A673 (cell line): ENCODE measurements at regions not wholly inside any gene's neighbourhood (a gene's known extent, or its start where the extent isn't known, plus 50 kb on each side); places are given as distances from the start of the nearest gene placed in this dataset.

Experiments used
- BruUV-seq: library from RNA; stranded (reverse); fragments of 400-500 nt; replicated peaks from 2 replicates; lab custom pipeline; 2021; lab: Mats Ljungman, UMichigan
- CTCF ChIA-PET: fragments of 300-600 bp; sonication (Branson Sonifier 250); formaldehyde crosslinking; loops from one replicate; lab custom pipeline; 2022; ENCODE audit warnings: antibody characterized with exemption; lab: Charles Lee
- POLR2A ChIA-PET: fragments of 300-600 bp; sonication (Branson Sonifier 250); formaldehyde crosslinking; loops from one replicate; lab custom pipeline; 2022; ENCODE audit warnings: antibody characterized with exemption; ENCODE audit not compliant: low non-redundant PET; lab: Charles Lee
- DNase-seq: peaks from one replicate; pipeline ENCODE4 v3.0.0-alpha.2; 2015; ENCODE audit warnings: low spot score
- H3K27ac ChIP-seq: fragments of 200-600 bp; sonication (generic); 2 replicates; pipeline ENCODE4 v1.5.1; 2016; ENCODE audit warnings: mixed run types, low read depth, mild to moderate bottlenecking, mixed read lengths, antibody characterized with exemption, low read length; ENCODE audit not compliant: poor library complexity, severe bottlenecking
- H3K27me3 ChIP-seq: fragments of 200-600 bp; sonication (generic); replicated peaks from 2 replicates; pipeline ENCODE4 v1.6.1; 2017; ENCODE audit warnings: mixed run types, low read depth, mild to moderate bottlenecking, mixed read lengths, antibody characterized with exemption, low read length; ENCODE audit not compliant: insufficient read depth, poor library complexity
- H3K36me3 ChIP-seq: fragments of 200-600 bp; sonication (generic); 2 replicates; pipeline ENCODE4 v1.6.1; 2016; ENCODE audit warnings: mixed run types, mild to moderate bottlenecking, mixed read lengths, antibody characterized with exemption, low read length; ENCODE audit not compliant: insufficient read depth, poor library complexity, severe bottlenecking
- H3K4me1 ChIP-seq: fragments of 200-600 bp; sonication (generic); 2 replicates; pipeline ENCODE4 v1.6.1; 2017; ENCODE audit warnings: mixed run types, mild to moderate bottlenecking, mixed read lengths, antibody characterized with exemption, low read length; ENCODE audit not compliant: insufficient read depth, poor library complexity, severe bottlenecking
- H3K4me3 ChIP-seq: fragments of 200-600 bp; sonication (generic); 2 replicates; pipeline ENCODE4 v1.5.1; 2016; ENCODE audit warnings: low read depth, mixed run types, mild to moderate bottlenecking, mixed read lengths, low read length; ENCODE audit not compliant: poor library complexity, severe bottlenecking
- H3K9me3 ChIP-seq: fragments of 200-600 bp; sonication (generic); 2 replicates; pipeline ENCODE4 v1.6.1; 2016; ENCODE audit warnings: mixed run types, low read depth, mild to moderate bottlenecking, mixed read lengths, antibody characterized with exemption, low read length; ENCODE audit not compliant: poor library complexity, severe bottlenecking
- EZH2 ChIP-seq: fragments of 200-600 bp; sonication (generic); IDR thresholded peaks from 2 replicates; pipeline ENCODE4 v1.6.1; 2017; ENCODE audit warnings: borderline replicate concordance, low read depth, mild to moderate bottlenecking, mixed read lengths, antibody characterized with exemption, low read length; ENCODE audit not compliant: poor library complexity, severe bottlenecking
- intact Hi-C: fragments of 100-400 bp; cut with micrococcal nuclease; formaldehyde crosslinking; loops from one replicate; pipeline ENCODE4 v1.10.0; 2022; ENCODE audit not compliant: unreplicated experiment
- TF ChIP-seq, protein P1 (sequence below): fragments of 300-800, 200-600 bp; sonication (generic); conservative IDR thresholded peaks from 2 replicates; pipeline ENCODE4 v1.5.1; 2017; ENCODE audit warnings: low read depth, mild to moderate bottlenecking, antibody characterized with exemption, low read length, moderate library complexity, mixed read lengths

DNA sequence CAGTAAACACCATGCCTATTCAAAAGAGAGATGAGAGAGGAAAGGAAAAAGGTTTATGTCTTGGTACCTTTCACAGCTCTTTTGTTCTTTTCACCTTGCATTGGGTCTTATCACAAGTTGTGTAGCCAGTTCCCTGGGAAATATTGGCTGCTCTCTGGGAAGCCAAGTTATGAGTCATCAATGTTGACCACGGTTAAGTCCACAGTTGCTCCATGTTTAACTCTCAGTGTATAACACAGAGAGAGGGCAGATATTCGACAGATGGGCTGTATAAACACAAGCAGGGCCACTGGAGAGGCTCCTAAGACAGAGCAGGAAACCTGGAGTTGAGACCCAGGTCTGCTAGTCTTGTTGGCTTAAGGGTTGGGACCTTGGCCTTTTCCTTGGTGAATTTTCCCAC lies 718.6 kb downstream of the QKI start:
- no TSS peak for BruUV-seq
- no peaks in the 10 kb centered on the region for H3K36me3 ChIP-seq
- POLR2A ChIA-PET, result no interaction called here
- CTCF ChIA-PET, result no interaction called here
- H3K27ac ChIP-seq, result no peak overlapping the region
- H3K4me1 ChIP-seq, result no peaks in the 10 kb centered on the region
- intact Hi-C loops, result no loop called here
- TF ChIP-seq, protein P1, sequence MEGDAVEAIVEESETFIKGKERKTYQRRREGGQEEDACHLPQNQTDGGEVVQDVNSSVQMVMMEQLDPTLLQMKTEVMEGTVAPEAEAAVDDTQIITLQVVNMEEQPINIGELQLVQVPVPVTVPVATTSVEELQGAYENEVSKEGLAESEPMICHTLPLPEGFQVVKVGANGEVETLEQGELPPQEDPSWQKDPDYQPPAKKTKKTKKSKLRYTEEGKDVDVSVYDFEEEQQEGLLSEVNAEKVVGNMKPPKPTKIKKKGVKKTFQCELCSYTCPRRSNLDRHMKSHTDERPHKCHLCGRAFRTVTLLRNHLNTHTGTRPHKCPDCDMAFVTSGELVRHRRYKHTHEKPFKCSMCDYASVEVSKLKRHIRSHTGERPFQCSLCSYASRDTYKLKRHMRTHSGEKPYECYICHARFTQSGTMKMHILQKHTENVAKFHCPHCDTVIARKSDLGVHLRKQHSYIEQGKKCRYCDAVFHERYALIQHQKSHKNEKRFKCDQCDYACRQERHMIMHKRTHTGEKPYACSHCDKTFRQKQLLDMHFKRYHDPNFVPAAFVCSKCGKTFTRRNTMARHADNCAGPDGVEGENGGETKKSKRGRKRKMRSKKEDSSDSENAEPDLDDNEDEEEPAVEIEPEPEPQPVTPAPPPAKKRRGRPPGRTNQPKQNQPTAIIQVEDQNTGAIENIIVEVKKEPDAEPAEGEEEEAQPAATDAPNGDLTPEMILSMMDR, result no peak
- TF ChIP-seq EZH2, result no peak
- H3K4me3 ChIP-seq, result no peak overlapping the region
- no peak for DNase-seq
- no peaks in the 10 kb centered on the region for H3K27me3 ChIP-seq
- no peaks in the 10 kb centered on the region for H3K9me3 ChIP-seq

DNA sequence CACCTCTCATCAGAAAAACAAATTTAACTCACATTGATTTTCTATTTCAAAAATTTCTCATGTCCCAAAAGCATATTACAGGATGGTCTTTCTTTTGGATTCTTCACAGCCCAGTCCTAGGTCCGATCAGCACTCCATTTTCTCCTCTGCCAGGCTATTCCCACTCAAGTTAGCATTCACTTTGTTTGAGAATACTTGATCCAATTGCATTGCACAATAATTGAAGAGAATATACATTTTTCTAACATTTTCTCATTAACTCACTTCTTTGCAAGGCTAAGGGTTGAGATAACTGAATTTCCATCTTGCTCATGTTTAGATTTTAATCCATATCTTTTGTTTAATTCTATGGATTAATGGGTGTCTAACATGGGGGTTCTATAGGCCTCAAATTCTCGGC lies 716.1 kb downstream of the QKI start:
- Histone ChIP-seq H3K36me3 (no peaks in the 10 kb centered on the region), H3K27me3 (no peaks in the 10 kb centered on the region), H3K27ac (no peak overlapping the region), H3K4me3 (no peak overlapping the region), H3K4me1 (no peaks in the 10 kb centered on the region), H3K9me3 (no peaks in the 10 kb centered on the region)
- TF ChIP-seq, protein P1, result no peak
- no peak for TF ChIP-seq EZH2
- CTCF ChIA-PET, result no interaction called here
- intact Hi-C loops, result no loop called here
- POLR2A ChIA-PET, result no interaction called here
- no peak for DNase-seq
- no TSS peak for BruUV-seq

DNA sequence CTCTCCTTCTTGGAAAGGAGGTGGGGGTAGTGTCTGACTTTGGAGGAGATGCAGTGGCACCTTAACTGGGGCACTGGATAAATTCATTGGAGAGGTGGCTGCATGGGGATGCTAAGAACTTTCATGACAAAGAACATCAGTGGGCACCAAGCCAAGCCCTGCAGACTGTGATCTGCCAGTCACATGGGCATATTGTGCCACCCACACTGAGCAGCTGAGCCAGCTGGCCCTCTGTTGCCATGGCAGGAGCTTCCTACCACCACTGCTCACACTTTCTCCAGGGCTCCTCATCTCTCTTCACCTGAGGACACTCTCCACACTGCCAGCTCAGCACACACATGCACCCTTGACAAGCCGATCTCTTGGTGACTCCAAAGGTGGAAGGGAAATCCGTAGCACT lies 715.6 kb downstream of the QKI start:
- TF ChIP-seq, protein P1, result no peak
- TF ChIP-seq EZH2, result no peak
- Histone ChIP-seq H3K4me3 (no peak overlapping the region), H3K27me3 (no peaks in the 10 kb centered on the region), H3K4me1 (no peaks in the 10 kb centered on the region), H3K36me3 (no peaks in the 10 kb centered on the region), H3K27ac (no peak overlapping the region), H3K9me3 (no peaks in the 10 kb centered on the region)
- ChIA-PET POLR2A (no interaction called here), CTCF (no interaction called here)
- no TSS peak for BruUV-seq
- intact Hi-C loops, result no loop called here
- DNase-seq, result no peak
